WERI-Rb-1 (cell line): ENCODE measurements at regions not wholly inside any gene's neighbourhood (a gene's known extent, or its start where the extent isn't known, plus 50 kb on each side); places are given as distances from the start of the nearest gene placed in this dataset.
"Not testable (repeated sequence)": the region's sequence is repeated elsewhere in the genome, so short reads cannot be mapped to it uniquely, and the experiment has no call there.

Source experiments
- DNase-seq: peaks from one replicate; pipeline ENCODE4 v3.0.0-alpha.2; 2020
- H3K27ac ChIP-seq: fragments of 250-450 bp; sonication (Bioruptor Pico); 2 replicates; pipeline ENCODE4 v1.5.1; 2020; ENCODE audit warnings: mild to moderate bottlenecking, moderate library complexity
- H3K27me3 ChIP-seq: fragments of 250-450 bp; sonication (Bioruptor Pico); 2 replicates; pipeline ENCODE4 v1.5.1; 2021; ENCODE audit warnings: mild to moderate bottlenecking, low read depth, moderate library complexity; ENCODE audit not compliant: insufficient read depth, severe bottlenecking
- H3K36me3 ChIP-seq: fragments of 250-450 bp; sonication (Bioruptor Pico); 2 replicates; pipeline ENCODE4 v1.5.1; 2020; ENCODE audit warnings: mild to moderate bottlenecking, moderate library complexity
- H3K4me3 ChIP-seq: 2 replicates; pipeline ENCODE4 v1.5.1; 2011; ENCODE audit warnings: low read depth, mild to moderate bottlenecking, control low read depth, low read length
- H3K9me3 ChIP-seq: fragments of 250-450 bp; sonication (Bioruptor Pico); 2 replicates; pipeline ENCODE4 v1.5.1; 2021; ENCODE audit warnings: mild to moderate bottlenecking, moderate library complexity; ENCODE audit not compliant: severe bottlenecking
- CTCF ChIP-seq: IDR thresholded peaks from 2 replicates; pipeline ENCODE4 v1.5.1; 2011; ENCODE audit warnings: low read depth, mild to moderate bottlenecking, control low read depth, inconsistent platforms, low read length

GRCh38 chr5:96111080-96111756, 149.6 kb upstream of the ELL2 start:
- no peak overlapping the region for H3K27ac ChIP-seq
- H3K9me3 ChIP-seq, result no peaks in the 10 kb centered on the region
- no peak for TF ChIP-seq CTCF
- H3K27me3 ChIP-seq, result no peaks in the 10 kb centered on the region
- no peak overlapping the region for H3K4me3 ChIP-seq
- H3K36me3 ChIP-seq, result no peaks in the 10 kb centered on the region
- DNase-seq, result no peak

- no peak for DNase-seq
- TF ChIP-seq CTCF, result no peak
- Histone ChIP-seq H3K36me3 (no peaks in the 10 kb centered on the region), H3K27ac (no peak overlapping the region), H3K9me3 (no peaks in the 10 kb centered on the region), H3K27me3 (no peaks in the 10 kb centered on the region), H3K4me3 (no peak overlapping the region)
Observed at GRCh38 chr5:96110300-96110699, 148.6 kb upstream of the ELL2 start.

GRCh38 chr5:96108629-96109028, 147.0 kb upstream of the ELL2 start:
- H3K4me3 ChIP-seq, DNase-seq, H3K9me3 ChIP-seq, H3K36me3 ChIP-seq, H3K27ac ChIP-seq, H3K27me3 ChIP-seq: not testable (repeated sequence)

- H3K4me3 ChIP-seq, H3K36me3 ChIP-seq: not testable (repeated sequence)
Observed at GRCh38 chr5:96103829-96104228, 142.2 kb upstream of the ELL2 start.

GRCh38 chr5:96101358-96102089, 139.9 kb upstream of the ELL2 start:
- Histone ChIP-seq H3K9me3 (no peaks in the 10 kb centered on the region), H3K27ac (no peak overlapping the region), H3K4me3 (no peak overlapping the region), H3K27me3 (no peaks in the 10 kb centered on the region), H3K36me3 (no peaks in the 10 kb centered on the region)
- DNase-seq, result no peak
- TF ChIP-seq CTCF, result no peak

More at GRCh38 chr5:96103829-96104228, 142.2 kb upstream of the ELL2 start:
- not testable (repeated sequence) for H3K9me3 ChIP-seq, DNase-seq, H3K27ac ChIP-seq, H3K27me3 ChIP-seq

- not testable (repeated sequence) for H3K27me3 ChIP-seq, H3K27ac ChIP-seq, H3K36me3 ChIP-seq, H3K4me3 ChIP-seq, DNase-seq, H3K9me3 ChIP-seq
Observed at GRCh38 chr5:96097488-96097887, 135.8 kb upstream of the ELL2 start.

- Histone ChIP-seq H3K4me3 (no peak overlapping the region), H3K27me3 (no peaks in the 10 kb centered on the region), H3K36me3 (no peaks in the 10 kb centered on the region), H3K27ac (no peak overlapping the region), H3K9me3 (no peaks in the 10 kb centered on the region)
- DNase-seq, result no peak
- TF ChIP-seq CTCF, result no peak
Observed at GRCh38 chr5:96096724-96097123, 135.1 kb upstream of the ELL2 start.
